C4-2B (cell line): ENCODE measurements at regions not wholly inside any gene's neighbourhood (a gene's known extent, or its start where the extent isn't known, plus 50 kb on each side); places are given as distances from the start of the nearest gene placed in this dataset.

Experiments used
- H3K27ac ChIP-seq: fragments of 450-650 bp; 2 replicates; pipeline ENCODE4 v1.5.1; 2017
- ZFX ChIP-seq: fragments of 450-650 bp; IDR thresholded peaks from 2 replicates; pipeline ENCODE4 v1.6.1; 2017
- TF ChIP-seq, protein P1 (sequence below): fragments of 450-650 bp; conservative IDR thresholded peaks from 2 replicates; pipeline ENCODE4 v1.5.1; 2017; ENCODE audit warnings: mild to moderate bottlenecking

GRCh38 chr5:116380621-116381020 lies 194.0 kb downstream of the SEMA6A start:
- TF ChIP-seq, protein P1, sequence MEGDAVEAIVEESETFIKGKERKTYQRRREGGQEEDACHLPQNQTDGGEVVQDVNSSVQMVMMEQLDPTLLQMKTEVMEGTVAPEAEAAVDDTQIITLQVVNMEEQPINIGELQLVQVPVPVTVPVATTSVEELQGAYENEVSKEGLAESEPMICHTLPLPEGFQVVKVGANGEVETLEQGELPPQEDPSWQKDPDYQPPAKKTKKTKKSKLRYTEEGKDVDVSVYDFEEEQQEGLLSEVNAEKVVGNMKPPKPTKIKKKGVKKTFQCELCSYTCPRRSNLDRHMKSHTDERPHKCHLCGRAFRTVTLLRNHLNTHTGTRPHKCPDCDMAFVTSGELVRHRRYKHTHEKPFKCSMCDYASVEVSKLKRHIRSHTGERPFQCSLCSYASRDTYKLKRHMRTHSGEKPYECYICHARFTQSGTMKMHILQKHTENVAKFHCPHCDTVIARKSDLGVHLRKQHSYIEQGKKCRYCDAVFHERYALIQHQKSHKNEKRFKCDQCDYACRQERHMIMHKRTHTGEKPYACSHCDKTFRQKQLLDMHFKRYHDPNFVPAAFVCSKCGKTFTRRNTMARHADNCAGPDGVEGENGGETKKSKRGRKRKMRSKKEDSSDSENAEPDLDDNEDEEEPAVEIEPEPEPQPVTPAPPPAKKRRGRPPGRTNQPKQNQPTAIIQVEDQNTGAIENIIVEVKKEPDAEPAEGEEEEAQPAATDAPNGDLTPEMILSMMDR, result no peak
- H3K27ac ChIP-seq, result no peak overlapping the region

GRCh38 chr5:116379306-116379705 lies 195.3 kb downstream of the SEMA6A start:
- H3K27ac ChIP-seq, result no peak overlapping the region
- no peak for TF ChIP-seq ZFX
- TF ChIP-seq, protein P1, result no peak

DNA sequence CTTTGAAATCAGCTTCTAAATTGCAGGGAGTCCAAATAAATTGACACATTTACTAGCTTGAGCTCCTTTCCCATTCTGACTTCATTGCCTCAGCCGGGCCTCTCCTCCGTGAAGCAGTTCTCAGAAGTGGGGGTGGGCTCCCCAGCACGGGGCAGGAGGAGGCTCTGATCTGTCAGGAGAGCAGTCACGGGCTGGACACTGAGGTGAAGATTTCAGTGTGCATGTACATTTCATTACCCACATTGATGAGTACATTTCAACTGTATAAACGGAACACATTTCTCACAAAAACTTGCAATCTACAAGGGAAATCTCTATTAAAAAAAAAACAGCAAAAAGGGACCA lies 195.9 kb downstream of the SEMA6A start:
- TF ChIP-seq, protein P1, result no peak
- TF ChIP-seq ZFX, result no peak
- no peak overlapping the region for H3K27ac ChIP-seq

DNA sequence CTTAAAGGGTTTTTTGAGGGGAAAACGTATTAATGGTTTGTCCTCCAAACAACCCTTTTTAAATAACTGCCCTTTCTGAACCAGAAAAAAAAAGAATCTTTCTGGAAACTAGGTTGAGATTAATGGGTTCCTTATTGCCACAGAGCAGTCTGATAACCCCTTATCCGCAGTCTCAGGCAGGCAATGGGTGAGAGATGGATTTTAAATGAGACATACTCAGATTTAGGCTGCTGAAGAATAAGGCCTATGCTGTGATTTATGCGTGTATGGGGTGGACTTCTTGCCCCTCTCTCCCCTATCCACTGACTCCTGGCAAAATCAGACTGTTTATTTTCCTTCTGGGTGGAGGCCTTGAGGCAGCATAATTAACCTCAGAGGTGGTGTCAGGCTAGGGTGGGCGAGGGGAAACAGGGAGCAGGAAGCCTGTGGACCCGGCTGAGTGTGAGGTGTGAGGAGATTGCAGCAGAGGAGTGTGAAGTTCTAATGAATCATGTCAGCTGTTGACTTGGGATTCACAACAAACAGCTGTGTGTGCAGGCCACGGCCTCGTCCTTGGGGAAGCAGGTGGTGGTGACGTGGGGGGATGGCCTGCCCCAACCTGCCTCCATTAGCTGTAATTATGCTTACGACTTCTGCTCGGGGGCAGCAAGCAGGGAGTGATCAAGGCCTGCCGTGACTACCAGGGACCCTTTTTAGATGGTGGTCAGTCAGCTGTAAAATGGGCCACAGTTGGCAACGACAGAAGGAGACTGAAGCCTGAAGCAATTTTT lies 196.4 kb downstream of the SEMA6A start:
- H3K27ac ChIP-seq, result no peak overlapping the region
- TF ChIP-seq, protein P1, result no peak
- no peak for TF ChIP-seq ZFX

DNA sequence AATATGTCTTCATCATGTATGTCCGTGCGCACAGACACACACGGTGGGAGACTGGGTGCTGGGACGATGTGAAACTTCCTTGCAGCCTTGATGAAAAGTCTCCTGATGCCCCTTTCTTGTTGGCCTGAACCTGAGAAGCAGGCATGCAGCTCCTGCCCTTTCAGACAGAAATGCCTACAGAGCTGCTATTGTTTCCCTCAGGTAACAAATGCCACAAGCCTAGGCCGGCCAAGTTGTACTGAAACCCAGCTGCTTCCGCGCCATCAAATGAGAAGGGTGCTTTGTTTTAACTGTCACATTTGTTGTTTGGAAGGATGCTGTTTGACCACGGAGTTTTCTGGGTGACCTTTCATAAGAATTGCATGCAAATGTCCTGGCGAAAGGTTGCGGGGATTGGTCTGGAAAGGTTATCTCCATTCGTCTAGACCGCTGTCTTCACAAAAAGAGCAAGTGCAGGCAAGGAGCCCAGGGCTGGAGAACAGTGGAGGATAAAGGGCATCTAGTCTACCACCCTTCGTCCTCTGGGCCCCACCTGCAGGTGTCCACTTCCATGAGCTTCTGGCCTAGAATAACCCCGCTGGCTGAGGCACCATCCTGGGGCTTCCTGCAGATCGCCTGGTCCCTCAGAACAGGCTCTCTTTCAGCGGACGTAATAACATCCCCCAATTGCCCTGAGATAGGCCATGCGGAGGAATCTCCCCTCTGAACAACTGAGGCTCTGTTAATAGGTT lies 197.2 kb downstream of the SEMA6A start:
- H3K27ac ChIP-seq, result no peak overlapping the region
- TF ChIP-seq ZFX, result no peak
- TF ChIP-seq, protein P1, result no peak

DNA sequence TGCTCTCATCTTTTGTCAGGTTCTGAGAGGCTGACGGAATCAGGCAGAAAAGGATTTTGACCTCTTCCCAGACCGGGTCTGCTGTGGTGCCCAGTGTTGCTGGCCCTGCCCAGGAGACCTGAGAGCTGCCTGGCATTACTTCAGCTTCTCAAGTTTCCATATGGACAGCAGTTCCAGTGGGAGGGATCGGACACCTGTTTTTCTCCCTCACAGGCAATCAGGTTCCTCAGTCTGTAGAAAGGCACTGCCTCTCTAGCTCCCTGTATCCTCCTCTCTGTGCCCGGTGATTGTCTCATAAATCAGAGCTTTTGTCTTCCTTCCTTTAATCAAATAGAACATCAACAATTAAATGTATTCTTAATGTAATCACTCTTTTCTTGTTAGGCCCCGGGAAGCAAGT lies 198.7 kb downstream of the SEMA6A start:
- TF ChIP-seq, protein P1, result no peak
- TF ChIP-seq ZFX, result no peak
- no peak overlapping the region for H3K27ac ChIP-seq

DNA sequence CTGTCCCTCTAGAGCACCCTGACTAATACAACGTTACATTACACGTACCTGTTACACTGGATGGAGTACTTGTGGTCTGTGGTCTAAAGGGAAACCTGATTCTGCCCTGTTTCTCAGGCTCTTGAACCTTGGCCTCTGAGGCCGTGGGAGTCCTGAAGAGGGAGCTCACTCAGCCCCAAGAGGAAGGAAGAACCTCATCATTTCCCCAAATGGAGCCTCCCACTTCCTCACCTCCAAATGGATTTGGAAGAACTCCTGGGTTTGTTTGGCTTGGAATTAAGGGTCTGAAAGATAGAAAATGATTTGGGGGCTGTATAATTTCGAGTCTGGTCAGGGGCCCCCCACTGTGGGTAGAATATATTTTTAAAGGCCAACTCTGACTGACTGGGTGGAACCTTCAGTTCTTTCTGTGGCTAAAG lies 200.2 kb downstream of the SEMA6A start:
- TF ChIP-seq, protein P1, result no peak
- TF ChIP-seq ZFX, result no peak
- H3K27ac ChIP-seq, result no peak overlapping the region
